ENCODE measurements at regions not wholly inside any gene's neighbourhood (a gene's known extent, or its start where the extent isn't known, plus 50 kb on each side); places are given as distances from the start of the nearest gene placed in this dataset.

DNA sequence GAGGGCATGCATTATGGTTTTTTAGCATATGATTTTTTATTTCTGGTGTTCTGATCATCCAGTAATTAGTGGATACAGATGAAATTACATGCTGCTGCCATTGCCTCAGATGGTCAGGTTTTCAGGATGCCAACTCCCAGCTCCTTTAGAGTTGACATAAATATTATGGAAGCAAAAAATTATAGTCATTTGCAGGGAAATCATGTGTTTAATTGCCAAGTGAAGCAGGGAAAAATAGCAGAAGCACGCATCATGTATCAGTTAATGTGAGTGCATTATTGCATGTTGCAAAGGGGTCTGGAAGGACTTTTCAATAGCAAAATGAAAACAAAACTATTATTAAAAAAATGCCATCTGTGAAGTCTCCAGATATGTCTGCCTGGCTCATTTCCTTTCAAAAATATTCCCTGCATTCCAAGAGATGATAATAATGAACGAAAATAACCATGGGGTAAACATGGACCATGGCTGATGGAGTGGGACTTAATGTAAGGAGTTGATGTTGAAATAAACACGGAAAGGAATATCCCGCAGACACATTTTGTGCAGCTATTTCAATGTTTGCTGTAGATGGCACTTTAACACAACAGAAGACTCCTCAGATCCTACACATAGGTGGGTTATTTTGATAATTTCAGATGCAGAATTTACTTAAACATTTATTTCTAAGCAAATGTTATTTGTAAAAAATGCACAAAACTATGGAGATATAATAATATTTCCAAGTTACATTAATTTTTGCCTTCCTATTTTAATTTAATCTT is 87.7 kb upstream of the DYNAP start:
- ChIA-PET POLR2A (no interaction called here), CTCF (interaction anchor here (1.1 to 1.8 kb wide), 3 partner anchors 59 to 167 kb away, joined by 3 to 7 read pairs (median 3); no protein-coding TSS in a partner anchor)
- H3K9me3 Mint-ChIP-seq = peaks cover 25% of the 10 kb centered on the region
- H3K27me3 Mint-ChIP-seq (ENCODE audit: low read depth) = no peaks in the 10 kb centered on the region; the same call in 1 of the 2 replicates
- TF ChIP-seq, protein P1, sequence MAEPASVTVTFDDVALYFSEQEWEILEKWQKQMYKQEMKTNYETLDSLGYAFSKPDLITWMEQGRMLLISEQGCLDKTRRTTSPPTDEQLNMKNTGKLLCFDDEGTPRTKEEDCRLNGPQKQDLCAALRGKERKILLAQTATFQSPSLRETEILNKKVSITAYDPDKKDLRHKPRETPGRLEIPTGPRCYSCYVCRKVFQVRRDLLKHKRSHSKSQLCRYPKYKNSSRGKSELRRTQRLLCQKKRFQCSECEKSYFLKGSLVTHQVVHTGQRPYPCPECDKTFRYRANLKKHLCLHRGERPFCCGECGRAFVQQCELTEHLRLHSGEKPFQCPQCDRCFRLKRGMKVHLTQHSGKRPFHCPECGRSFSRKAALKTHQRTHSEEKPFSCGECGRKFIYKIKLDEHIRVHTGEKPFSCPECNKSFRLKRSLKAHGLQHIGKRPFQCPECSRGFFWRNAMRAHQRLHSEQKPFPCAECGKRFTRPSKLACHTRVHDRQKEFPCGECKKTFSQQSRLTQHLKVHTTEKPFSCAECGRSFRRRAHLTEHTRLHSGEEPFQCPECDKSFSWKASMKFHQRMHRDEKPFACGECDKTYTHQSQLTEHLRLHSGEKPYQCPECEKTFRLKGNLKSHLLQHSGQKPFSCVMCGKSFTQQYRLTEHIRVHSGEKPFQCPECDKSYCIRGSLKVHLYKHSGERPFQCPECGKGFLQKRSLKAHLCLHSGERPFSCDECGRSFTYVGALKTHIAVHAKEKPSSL (CRISPR knock-in tag; conservative IDR thresholded peaks at IDR 0.05) = no peak
- TF ChIP-seq, protein P2, sequence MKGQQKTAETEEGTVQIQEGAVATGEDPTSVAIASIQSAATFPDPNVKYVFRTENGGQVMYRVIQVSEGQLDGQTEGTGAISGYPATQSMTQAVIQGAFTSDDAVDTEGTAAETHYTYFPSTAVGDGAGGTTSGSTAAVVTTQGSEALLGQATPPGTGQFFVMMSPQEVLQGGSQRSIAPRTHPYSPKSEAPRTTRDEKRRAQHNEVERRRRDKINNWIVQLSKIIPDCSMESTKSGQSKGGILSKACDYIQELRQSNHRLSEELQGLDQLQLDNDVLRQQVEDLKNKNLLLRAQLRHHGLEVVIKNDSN (CRISPR knock-in tag; IDR thresholded peaks at IDR 0.05) = no peak
- TF ChIP-seq SP1 (CRISPR knock-in tag; conservative IDR thresholded peaks at IDR 0.05) = no peak
- TF ChIP-seq, protein P3, sequence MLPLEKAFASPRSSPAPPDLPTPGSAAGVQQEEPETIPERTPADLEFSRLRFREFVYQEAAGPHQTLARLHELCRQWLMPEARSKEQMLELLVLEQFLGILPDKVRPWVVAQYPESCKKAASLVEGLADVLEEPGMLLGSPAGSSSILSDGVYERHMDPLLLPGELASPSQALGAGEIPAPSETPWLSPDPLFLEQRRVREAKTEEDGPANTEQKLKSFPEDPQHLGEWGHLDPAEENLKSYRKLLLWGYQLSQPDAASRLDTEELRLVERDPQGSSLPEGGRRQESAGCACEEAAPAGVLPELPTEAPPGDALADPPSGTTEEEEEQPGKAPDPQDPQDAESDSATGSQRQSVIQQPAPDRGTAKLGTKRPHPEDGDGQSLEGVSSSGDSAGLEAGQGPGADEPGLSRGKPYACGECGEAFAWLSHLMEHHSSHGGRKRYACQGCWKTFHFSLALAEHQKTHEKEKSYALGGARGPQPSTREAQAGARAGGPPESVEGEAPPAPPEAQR (CRISPR knock-in tag; IDR thresholded peaks at IDR 0.05) = no peak
- TF ChIP-seq, protein P4, sequence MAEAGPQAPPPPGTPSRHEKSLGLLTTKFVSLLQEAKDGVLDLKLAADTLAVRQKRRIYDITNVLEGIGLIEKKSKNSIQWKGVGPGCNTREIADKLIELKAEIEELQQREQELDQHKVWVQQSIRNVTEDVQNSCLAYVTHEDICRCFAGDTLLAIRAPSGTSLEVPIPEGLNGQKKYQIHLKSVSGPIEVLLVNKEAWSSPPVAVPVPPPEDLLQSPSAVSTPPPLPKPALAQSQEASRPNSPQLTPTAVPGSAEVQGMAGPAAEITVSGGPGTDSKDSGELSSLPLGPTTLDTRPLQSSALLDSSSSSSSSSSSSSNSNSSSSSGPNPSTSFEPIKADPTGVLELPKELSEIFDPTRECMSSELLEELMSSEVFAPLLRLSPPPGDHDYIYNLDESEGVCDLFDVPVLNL (CRISPR knock-in tag; IDR thresholded peaks at IDR 0.05; ENCODE audit: borderline replicate concordance, low read depth) = no peak
- no peak for TF ChIP-seq IRF2 (CRISPR knock-in tag; IDR thresholded peaks at IDR 0.05; ENCODE audit: borderline replicate concordance, low read depth)
- TF ChIP-seq ESRRA (CRISPR knock-in tag; IDR thresholded peaks at IDR 0.05; ENCODE audit: borderline replicate concordance) = no peak
- no peak for TF ChIP-seq NFE2L1 (CRISPR knock-in tag; IDR thresholded peaks at IDR 0.05)
- TF ChIP-seq KAT7 (CRISPR knock-in tag; IDR thresholded peaks at IDR 0.05; ENCODE audit: borderline replicate concordance) = no peak
- no peak for TF ChIP-seq FOXP1 (CRISPR knock-in tag; IDR thresholded peaks at IDR 0.05; ENCODE audit: borderline replicate concordance)
- no peak for TF ChIP-seq FOXK1 (CRISPR knock-in tag; IDR thresholded peaks at IDR 0.05)
- TF ChIP-seq TCF7 (CRISPR knock-in tag; IDR thresholded peaks at IDR 0.05; ENCODE audit: low read depth) = no peak
- TF ChIP-seq, protein P5, sequence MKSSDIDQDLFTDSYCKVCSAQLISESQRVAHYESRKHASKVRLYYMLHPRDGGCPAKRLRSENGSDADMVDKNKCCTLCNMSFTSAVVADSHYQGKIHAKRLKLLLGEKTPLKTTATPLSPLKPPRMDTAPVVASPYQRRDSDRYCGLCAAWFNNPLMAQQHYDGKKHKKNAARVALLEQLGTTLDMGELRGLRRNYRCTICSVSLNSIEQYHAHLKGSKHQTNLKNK (CRISPR knock-in tag; IDR thresholded peaks at IDR 0.05) = no peak
- TF ChIP-seq, protein P6, sequence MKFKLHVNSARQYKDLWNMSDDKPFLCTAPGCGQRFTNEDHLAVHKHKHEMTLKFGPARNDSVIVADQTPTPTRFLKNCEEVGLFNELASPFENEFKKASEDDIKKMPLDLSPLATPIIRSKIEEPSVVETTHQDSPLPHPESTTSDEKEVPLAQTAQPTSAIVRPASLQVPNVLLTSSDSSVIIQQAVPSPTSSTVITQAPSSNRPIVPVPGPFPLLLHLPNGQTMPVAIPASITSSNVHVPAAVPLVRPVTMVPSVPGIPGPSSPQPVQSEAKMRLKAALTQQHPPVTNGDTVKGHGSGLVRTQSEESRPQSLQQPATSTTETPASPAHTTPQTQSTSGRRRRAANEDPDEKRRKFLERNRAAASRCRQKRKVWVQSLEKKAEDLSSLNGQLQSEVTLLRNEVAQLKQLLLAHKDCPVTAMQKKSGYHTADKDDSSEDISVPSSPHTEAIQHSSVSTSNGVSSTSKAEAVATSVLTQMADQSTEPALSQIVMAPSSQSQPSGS (CRISPR knock-in tag; IDR thresholded peaks at IDR 0.05; ENCODE audit: borderline replicate concordance, low read depth) = no peak
- TF ChIP-seq ZNF416 (CRISPR knock-in tag; IDR thresholded peaks at IDR 0.05) = no peak
- no peak for TF ChIP-seq NR2C2 (CRISPR knock-in tag; IDR thresholded peaks at IDR 0.05)
- TF ChIP-seq TEAD4 (CRISPR knock-in tag; IDR thresholded peaks at IDR 0.05) = no peak
- TF ChIP-seq HMGA2 (CRISPR knock-in tag; IDR thresholded peaks at IDR 0.05) = no peak
- TF ChIP-seq, protein P7, sequence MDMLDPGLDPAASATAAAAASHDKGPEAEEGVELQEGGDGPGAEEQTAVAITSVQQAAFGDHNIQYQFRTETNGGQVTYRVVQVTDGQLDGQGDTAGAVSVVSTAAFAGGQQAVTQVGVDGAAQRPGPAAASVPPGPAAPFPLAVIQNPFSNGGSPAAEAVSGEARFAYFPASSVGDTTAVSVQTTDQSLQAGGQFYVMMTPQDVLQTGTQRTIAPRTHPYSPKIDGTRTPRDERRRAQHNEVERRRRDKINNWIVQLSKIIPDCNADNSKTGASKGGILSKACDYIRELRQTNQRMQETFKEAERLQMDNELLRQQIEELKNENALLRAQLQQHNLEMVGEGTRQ (CRISPR knock-in tag; IDR thresholded peaks at IDR 0.05) = no peak
- no peak for TF ChIP-seq OVOL2 (CRISPR knock-in tag; IDR thresholded peaks at IDR 0.05; ENCODE audit: borderline replicate concordance)
- DNase-seq (ENCODE audit: low spot score) (no peak), ATAC-seq (no peak)
- H3K4me3 Mint-ChIP-seq = no peak overlapping the region
- H3K27ac Mint-ChIP-seq = no peak overlapping the region
- H3K4me1 Mint-ChIP-seq = peaks cover 19% of the 10 kb centered on the region
- H3K36me3 Mint-ChIP-seq = peaks cover 15% of the 10 kb centered on the region

Data from WTC11 (cell line).